ENCODE measurements at regions not wholly inside any gene's neighbourhood (a gene's known extent, or its start where the extent isn't known, plus 50 kb on each side); places are given as distances from the start of the nearest gene placed in this dataset.

DNA sequence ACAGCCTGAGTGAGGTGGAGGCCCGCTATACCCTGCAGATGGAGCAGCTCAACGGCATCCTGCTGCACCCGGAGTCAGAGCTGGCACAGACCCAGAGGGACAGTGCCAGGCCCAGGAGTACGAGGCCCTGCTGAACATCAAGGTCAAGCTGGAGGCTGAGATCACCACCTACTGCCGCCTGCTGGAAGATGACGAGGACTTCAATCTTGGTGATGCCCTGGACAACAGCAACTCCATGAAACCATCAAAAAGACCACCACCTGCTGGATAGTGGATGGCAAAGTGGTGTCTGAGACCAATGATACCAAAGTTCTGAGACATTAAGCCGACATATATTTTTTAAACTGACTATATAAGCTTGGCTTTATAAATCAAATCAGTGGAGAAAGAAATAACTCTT, 73.3 kb upstream of the HHIP start (continued):
- TF ChIP-seq CREM (IDR thresholded peaks at IDR 0.05) (no peak), CREM (CRISPR knock-in tag; IDR thresholded peaks at IDR 0.05) (no peak)

DNA sequence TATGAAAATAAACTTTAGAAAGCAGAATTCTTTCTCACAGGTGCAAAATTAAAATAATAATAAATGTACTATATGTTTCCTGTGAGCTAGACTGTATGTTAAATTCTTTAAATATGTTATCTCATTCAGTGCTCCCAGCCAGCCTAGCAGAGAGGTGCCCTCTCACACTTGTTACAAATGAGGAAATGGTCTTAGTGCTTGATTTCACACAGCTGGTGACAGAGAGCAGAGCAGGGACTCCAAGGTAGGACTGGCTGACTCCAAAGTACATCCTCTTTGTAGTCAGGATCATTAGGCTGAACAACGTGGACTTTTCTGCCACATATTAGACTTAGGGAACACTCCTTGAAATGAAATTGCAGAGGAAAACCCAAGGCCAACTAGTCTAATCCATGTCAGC, 72.0 kb upstream of the HHIP start:
- ATAC-seq, result no peak
- no peak overlapping the region for H3K4me2 ChIP-seq (ENCODE audit: low read depth, low read length)
- H3K27me3 ChIP-seq (ENCODE audit: control insufficient read depth in 1 of 2, insufficient read depth in 2 of 2, low read length in 2 of 2), result no peaks in the 10 kb centered on the region
- H3K79me2 ChIP-seq (ENCODE audit: insufficient read depth, low read length), result no peaks in the 10 kb centered on the region
- H3K9me3 ChIP-seq (ENCODE audit: low read length), result no peaks in the 10 kb centered on the region
- H3K4me3 ChIP-seq (replicated peaks in 1 of 3; ENCODE audit: insufficient read depth in 1 of 3, low read depth in 2 of 3, low read length in 3 of 3), result no peak overlapping the region
- H3K9ac ChIP-seq (ENCODE audit: insufficient read depth, low read depth, low read length), result no peak overlapping the region
- H3K36me3 ChIP-seq (replicated peaks in 1 of 2; ENCODE audit: control insufficient read depth in 1 of 2, insufficient read depth in 2 of 2, low read length in 2 of 2), result no peaks in the 10 kb centered on the region
- no peak overlapping the region for H3K27ac ChIP-seq (ENCODE audit: extremely low read length, insufficient read depth, low read length)
- no peak overlapping the region for H2AFZ ChIP-seq (ENCODE audit: low read length)
- 0% methylated on average over 1 of the region's 1 CpG for WGBS (ENCODE audit: low lambda C conversion rate)
- no peaks in the 10 kb centered on the region for H4K20me1 ChIP-seq (ENCODE audit: insufficient read depth, low read length)
- H3K4me1 ChIP-seq (ENCODE audit: insufficient read depth, low read length), result no peaks in the 10 kb centered on the region
- POLR2A ChIA-PET, result no interaction called here
- CTCF ChIA-PET (ENCODE audit: low intra/inter-chr PET ratio, low total read pairs), result no interaction called here
- TF ChIP-seq HNF4A (CRISPR knock-in tag; IDR thresholded peaks at IDR 0.05), result no peak
- TF ChIP-seq, protein P1, sequence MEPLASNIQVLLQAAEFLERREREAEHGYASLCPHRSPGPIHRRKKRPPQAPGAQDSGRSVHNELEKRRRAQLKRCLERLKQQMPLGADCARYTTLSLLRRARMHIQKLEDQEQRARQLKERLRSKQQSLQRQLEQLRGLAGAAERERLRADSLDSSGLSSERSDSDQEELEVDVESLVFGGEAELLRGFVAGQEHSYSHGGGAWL (CRISPR knock-in tag; IDR thresholded peaks at IDR 0.05), result no peak
- TF ChIP-seq ZBTB7A (CRISPR knock-in tag; IDR thresholded peaks at IDR 0.05), result no peak
- DNase-seq (ENCODE audit: low spot score), result no peak
- no peak for FAIRE-seq
- BruUV-seq (replicated peaks), result no TSS peak
- intact Hi-C loops (cut with micrococcal nuclease; ENCODE audit: unreplicated experiment), result loop anchor here (10.0 kb wide), 1 partner anchor 399 kb away; no protein-coding TSS in a partner anchor
- in situ Hi-C loops (cut with HindIII; ENCODE audit: extremely low pct_ligation_motif_present, low pct_unique_long_range_greater_than_20kb), result no loop called here

DNA sequence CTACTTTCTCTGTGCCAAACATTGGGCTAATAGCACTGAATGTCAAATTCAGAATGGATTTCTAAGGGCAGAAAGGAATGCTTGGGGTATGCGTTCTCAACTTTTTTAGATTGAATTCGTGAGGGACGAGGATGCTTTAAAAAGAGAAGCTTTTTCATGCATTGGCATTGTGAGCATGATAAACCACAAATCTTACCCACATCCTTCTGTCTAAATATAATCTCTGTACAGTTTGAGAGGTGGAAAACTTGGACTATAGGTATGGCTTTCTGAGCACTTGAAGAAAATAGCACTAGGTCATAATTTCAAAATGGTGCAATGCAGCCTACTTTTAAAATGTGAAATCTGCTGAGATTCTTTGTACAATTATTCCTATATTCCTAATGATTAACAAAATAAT, 71.4 kb upstream of the HHIP start:
- intact Hi-C loops (cut with micrococcal nuclease; ENCODE audit: unreplicated experiment) (loop anchor here (10.0 kb wide), 1 partner anchor 400 kb away; no protein-coding TSS in a partner anchor), in situ Hi-C loops (cut with HindIII; ENCODE audit: extremely low pct_ligation_motif_present, low pct_unique_long_range_greater_than_20kb) (no loop called here)
- Histone ChIP-seq H4K20me1 (ENCODE audit: insufficient read depth, low read length) (no peaks in the 10 kb centered on the region), H3K27ac (ENCODE audit: extremely low read length, insufficient read depth, low read length) (no peak overlapping the region), H3K9ac (ENCODE audit: insufficient read depth, low read depth, low read length) (no peak overlapping the region), H3K79me2 (ENCODE audit: insufficient read depth, low read length) (no peaks in the 10 kb centered on the region), H3K36me3 (replicated peaks in 1 of 2; ENCODE audit: control insufficient read depth in 1 of 2, insufficient read depth in 2 of 2, low read length in 2 of 2) (no peaks in the 10 kb centered on the region), H3K4me3 (replicated peaks in 1 of 3; ENCODE audit: insufficient read depth in 1 of 3, low read depth in 2 of 3, low read length in 3 of 3) (no peak overlapping the region), H2AFZ (ENCODE audit: low read length) (no peak overlapping the region), H3K4me2 (ENCODE audit: low read depth, low read length) (no peak overlapping the region), H3K9me3 (ENCODE audit: low read length) (no peaks in the 10 kb centered on the region), H3K27me3 (ENCODE audit: control insufficient read depth in 1 of 2, insufficient read depth in 2 of 2, low read length in 2 of 2) (no peaks in the 10 kb centered on the region), H3K4me1 (ENCODE audit: insufficient read depth, low read length) (no peaks in the 10 kb centered on the region)
- BruUV-seq (replicated peaks), result no TSS peak
- DNase-seq (ENCODE audit: low spot score) (no peak), FAIRE-seq (no peak), ATAC-seq (no peak)
- POLR2A ChIA-PET, result no interaction called here
- WGBS (ENCODE audit: low lambda C conversion rate), result 2% methylated on average over 3 of the region's 3 CpGs
- no peak for TF ChIP-seq RORA (CRISPR knock-in tag; IDR thresholded peaks at IDR 0.05)
- CTCF ChIA-PET (ENCODE audit: low intra/inter-chr PET ratio, low total read pairs), result no interaction called here
